HCT116 (cell line): ENCODE measurements at regions not wholly inside any gene's neighbourhood (a gene's known extent, or its start where the extent isn't known, plus 50 kb on each side); places are given as distances from the start of the nearest gene placed in this dataset.
A peak's percentile ranks its signal among the peaks of the same experiment; 100 is the strongest.

Source experiments
- ATAC-seq: fragments of 200-7000 bp; cut with Tn5 transposase; 2 replicates; pipeline ENCODE4 v1.9.1; 2020; ENCODE audit warnings: mild to moderate bottlenecking, moderate library complexity
- BruUV-seq: library from RNA; stranded (reverse); fragments of 400-500 nt; replicated peaks from 2 replicates; lab custom pipeline; 2021; lab: Mats Ljungman, UMichigan
- CTCF ChIA-PET: fragments of 300-600 bp; sonication (Branson Sonifier 250); formaldehyde crosslinking; loops from one replicate; lab custom pipeline; 2021; ENCODE audit warnings: antibody characterized with exemption; lab: Charles Lee
- POLR2A ChIA-PET: fragments of 300-600, 350-600 bp; sonication (Branson Sonifier 250); formaldehyde crosslinking; loops from one replicate; lab custom pipeline; 2021; ENCODE audit warnings: antibody characterized with exemption; lab: Charles Lee
- RAD21 ChIA-PET, 2 experiments: fragments of 300-600 bp; sonication (Branson Sonifier 250); formaldehyde crosslinking; loops; one replicate each; lab custom pipeline; 2023; ENCODE audit warnings: low total read pairs in 2 of 2; ENCODE audit not compliant: uncharacterized antibody in 2 of 2, unreplicated experiment in 2 of 2, low non-redundant PET in 1 of 2; lab: Charles Lee
- DNase-seq: peaks from one replicate; pipeline ENCODE4 v3.0.0-alpha.2; 2010; ENCODE audit warnings: low read depth, low spot score
- H2AFZ ChIP-seq: fragments of 200-600 bp; shearing (Covaris generic), sonication (generic); 2 replicates; pipeline ENCODE4 v1.6.1; 2017; ENCODE audit warnings: low read depth, mixed run types, mixed read lengths, antibody characterized with exemption, low read length; ENCODE audit not compliant: poor library complexity, severe bottlenecking
- H3K27ac ChIP-seq: 2 replicates; pipeline ENCODE4 v1.5.1; 2012; ENCODE audit warnings: low read depth, low read length
- H3K27me3 ChIP-seq: fragments of 200-600 bp; sonication (generic); 2 replicates; pipeline ENCODE4 v1.6.1; 2016; ENCODE audit warnings: mixed run types, low read length, mixed read lengths; ENCODE audit not compliant: insufficient read depth
- H3K36me3 ChIP-seq, 2 experiments: fragments of 200-500 bp in 1 of 2; fragments of 200-600 bp in 1 of 2; sonication (Bioruptor generic) in 1 of 2; sonication (generic) in 1 of 2; 2 replicates each; pipeline versions ENCODE4 v1.5.1 to v1.6.1; 2014 to 2016; ENCODE audit warnings: low read length in 2 of 2, inconsistent platforms in 1 of 2, mixed read lengths in 1 of 2, mixed run types in 1 of 2; ENCODE audit not compliant: insufficient read depth in 2 of 2, control insufficient read depth in 1 of 2
- H3K4me1 ChIP-seq, 2 experiments: fragments of 200-600 bp in 1 of 2; sonication (generic) in 1 of 2; 2 replicates each; pipeline versions ENCODE4 v1.5.1 to v1.6.1; 2012 to 2017; ENCODE audit warnings: low read length in 2 of 2, inconsistent platforms in 1 of 2, mild to moderate bottlenecking in 1 of 2, mixed read lengths in 1 of 2, mixed run types in 1 of 2, moderate library complexity in 1 of 2; ENCODE audit not compliant: insufficient read depth in 2 of 2, control insufficient read depth in 1 of 2
- H3K4me2 ChIP-seq: fragments of 200-600 bp; sonication (generic); 2 replicates; pipeline ENCODE4 v1.6.1; 2017; ENCODE audit warnings: mixed run types, low read length, mixed read lengths
- H3K4me3 ChIP-seq, 2 experiments: fragments of 200-600 bp in 1 of 2; sonication (generic) in 1 of 2; replicated peaks in 1 of 2; 2 replicates each; pipeline ENCODE4 v1.5.1; 2011 to 2016; ENCODE audit warnings: low read length in 2 of 2, control low read depth in 1 of 2, low read depth in 1 of 2, mild to moderate bottlenecking in 1 of 2, mixed read lengths in 1 of 2, mixed run types in 1 of 2
- H3K79me2 ChIP-seq: fragments of 200-600 bp; sonication (generic); 2 replicates; pipeline ENCODE4 v1.6.1; 2017; ENCODE audit warnings: mild to moderate bottlenecking, mixed run types, low read length, moderate library complexity, mixed read lengths; ENCODE audit not compliant: insufficient read depth
- H3K9ac ChIP-seq: fragments of 200-600 bp; sonication (generic); 2 replicates; pipeline ENCODE4 v1.6.1; 2016; ENCODE audit warnings: low read length, mixed read lengths
- H3K9me2 ChIP-seq: fragments of 200-600 bp; sonication (generic), shearing (Covaris generic); 2 replicates; pipeline ENCODE4 v1.6.1; 2017; ENCODE audit warnings: mixed run types, mild to moderate bottlenecking, moderate library complexity; ENCODE audit not compliant: insufficient read depth
- H3K9me3 ChIP-seq, 2 experiments: fragments of 200-500 bp in 1 of 2; fragments of 200-600 bp in 1 of 2; sonication (Bioruptor generic) in 1 of 2; sonication (generic) in 1 of 2; 2 replicates each; pipeline ENCODE4 v1.6.1; 2014 to 2017; ENCODE audit warnings: low read length in 2 of 2, mixed read lengths in 2 of 2, inconsistent platforms in 1 of 2, low read depth in 1 of 2, mild to moderate bottlenecking in 1 of 2, mixed run types in 1 of 2, moderate library complexity in 1 of 2; ENCODE audit not compliant: control insufficient read depth in 1 of 2, insufficient read depth in 1 of 2
- H4K20me1 ChIP-seq: fragments of 200-600 bp; sonication (generic), shearing (Covaris generic); 2 replicates; pipeline ENCODE4 v1.6.1; 2017; ENCODE audit warnings: mixed run types, mild to moderate bottlenecking, moderate library complexity; ENCODE audit not compliant: insufficient read depth
- ATF3 ChIP-seq: IDR thresholded peaks from 2 replicates; pipeline ENCODE4 v1.6.1; 2012
- CTCF ChIP-seq, 3 experiments: fragments of 200-600 bp in 1 of 3; sonication (generic) in 1 of 3; IDR thresholded peaks in 2 of 3; conservative IDR thresholded peaks in 1 of 3; 2 replicates each; pipeline ENCODE4 v1.5.1; 2012 to 2017; ENCODE audit warnings: low read depth in 2 of 3, low read length in 2 of 3, antibody characterized with exemption in 1 of 3, borderline replicate concordance in 1 of 3, control low read depth in 1 of 3, mild to moderate bottlenecking in 1 of 3, mixed read lengths in 1 of 3, mixed run types in 1 of 3, moderate library complexity in 1 of 3; ENCODE audit not compliant: insufficient read depth in 1 of 3
- ELF1 ChIP-seq: IDR thresholded peaks from 2 replicates; pipeline ENCODE4 v1.6.1; 2012; ENCODE audit warnings: low read depth, borderline replicate concordance
- EZH2 ChIP-seq: fragments of 200-600 bp; sonication (generic); IDR thresholded peaks from 2 replicates; pipeline ENCODE4 v1.6.1; 2017; ENCODE audit warnings: antibody characterized with exemption, mixed run types
- EZH2phosphoT487 ChIP-seq: fragments of 200-600 bp; IDR thresholded peaks from 2 replicates; pipeline ENCODE4 v1.6.1; 2018; ENCODE audit warnings: antibody characterized with exemption, borderline replicate concordance
- JUND ChIP-seq: IDR thresholded peaks from 2 replicates; pipeline ENCODE4 v1.6.1; 2012
- MAX ChIP-seq: IDR thresholded peaks from 2 replicates; pipeline ENCODE4 v1.6.1; 2012
- RAD21 ChIP-seq: IDR thresholded peaks from 2 replicates; pipeline ENCODE4 v1.6.1; 2012; ENCODE audit warnings: low read depth, mild to moderate bottlenecking
- SIN3A ChIP-seq: IDR thresholded peaks from 2 replicates; pipeline ENCODE4 v1.6.1; 2012; ENCODE audit warnings: low read depth
- SP1 ChIP-seq: IDR thresholded peaks from 2 replicates; pipeline ENCODE4 v1.6.1; 2012; ENCODE audit warnings: low read depth
- SRF ChIP-seq: IDR thresholded peaks from 2 replicates; pipeline ENCODE4 v1.6.1; 2012; ENCODE audit warnings: low read depth
- TCF7L2 ChIP-seq: IDR thresholded peaks from 2 replicates; pipeline ENCODE4 v1.7.0; 2011; ENCODE audit warnings: borderline replicate concordance, inconsistent platforms; ENCODE audit not compliant: insufficient read depth, insufficient read length; ENCODE audit errors: extremely low read depth
- YY1 ChIP-seq: IDR thresholded peaks from 2 replicates; pipeline ENCODE4 v1.6.1; 2011; ENCODE audit warnings: low read length, low read depth, moderate library complexity, mild to moderate bottlenecking; ENCODE audit not compliant: insufficient replicate concordance; ENCODE audit errors: extremely low read depth
- ZBTB33 ChIP-seq: IDR thresholded peaks from 2 replicates; pipeline ENCODE4 v1.6.1; 2011; ENCODE audit warnings: mild to moderate bottlenecking, low read length, moderate library complexity; ENCODE audit not compliant: insufficient replicate concordance; ENCODE audit errors: extremely low read depth
- ZFX ChIP-seq: fragments of 450-650 bp; IDR thresholded peaks from 2 replicates; pipeline ENCODE4 v1.6.1; 2017
- intact Hi-C: fragments of 100-400 bp; cut with micrococcal nuclease; formaldehyde crosslinking; loops from 2 replicates; pipeline ENCODE4 v1.10.0; 2022

- H3K27ac ChIP-seq = no peak overlapping the region
- RAD21 ChIA-PET = no interaction called here
- H4K20me1 ChIP-seq = no peaks in the 10 kb centered on the region
- H3K27me3 ChIP-seq = no peaks in the 10 kb centered on the region
- no peaks in the 10 kb centered on the region for H3K36me3 ChIP-seq
- no peaks in the 10 kb centered on the region for H3K79me2 ChIP-seq
- no peaks in the 10 kb centered on the region for H3K9me2 ChIP-seq
- TF ChIP-seq MAX (no peak), ZFX (no peak), ATF3 (no peak), SRF (no peak), TCF7L2 (no peak), EZH2 (no peak), EZH2phosphoT487 (no peak)
- TF ChIP-seq, all 23 proteins: peak for 0
- no peaks in the 10 kb centered on the region for H3K4me1 ChIP-seq
- intact Hi-C loops = no loop called here
- H2AFZ ChIP-seq = peak overlapping the region; percentile 14
- ATAC-seq (no peak), DNase-seq (no peak)
- H3K9me3 ChIP-seq = no peaks in the 10 kb centered on the region
- BruUV-seq = no TSS peak
- ChIA-PET CTCF (no interaction called here), POLR2A (no interaction called here)
- no peak overlapping the region for H3K4me2 ChIP-seq
- H3K4me3 ChIP-seq = no peak overlapping the region
- no peak overlapping the region for H3K9ac ChIP-seq
These were observed 83.1 kb upstream of the CCDC54 start for GRCh38 chr3:107294117-107294516.

GRCh38 chr3:107297597-107297996, 79.6 kb upstream of the CCDC54 start:
- ChIA-PET CTCF (no interaction called here), POLR2A (no interaction called here), RAD21 (no interaction called here)
- no TSS peak for BruUV-seq
- no peak overlapping the region for H2AFZ ChIP-seq
- H4K20me1 ChIP-seq = no peaks in the 10 kb centered on the region
- H3K36me3 ChIP-seq = no peaks in the 10 kb centered on the region
- no peaks in the 10 kb centered on the region for H3K79me2 ChIP-seq
- intact Hi-C loops = no loop called here
- no peak for DNase-seq
- H3K4me3 ChIP-seq = no peak overlapping the region
- H3K9me3 ChIP-seq = no peaks in the 10 kb centered on the region
- no peaks in the 10 kb centered on the region for H3K4me1 ChIP-seq
- H3K9ac ChIP-seq = no peak overlapping the region
- no peak for ATAC-seq
- no peaks in the 10 kb centered on the region for H3K27me3 ChIP-seq
- H3K9me2 ChIP-seq = no peaks in the 10 kb centered on the region
- no peak overlapping the region for H3K4me2 ChIP-seq
- H3K27ac ChIP-seq = no peak overlapping the region
- TF ChIP-seq ZBTB33 = no peak
- TF ChIP-seq TCF7L2 = no peak
- TF ChIP-seq JUND = no peak
- TF ChIP-seq SIN3A = no peak
- no peak for TF ChIP-seq CTCF (IDR thresholded peaks at IDR 0.05 in 2 of 3, conservative IDR thresholded peaks at IDR 0.05 in 1 of 3; ENCODE audit: borderline replicate concordance in 1 of 3, insufficient read depth in 1 of 3, low read depth in 2 of 3, low read length in 2 of 3)
- TF ChIP-seq ELF1 = no peak
- no peak for TF ChIP-seq RAD21
- TF ChIP-seq YY1 = no peak
- no peak for TF ChIP-seq SP1
